HAP-1 (cell line): ENCODE measurements at regions not wholly inside any gene's neighbourhood (a gene's known extent, or its start where the extent isn't known, plus 50 kb on each side); places are given as distances from the start of the nearest gene placed in this dataset.

Experiments used
- DNase-seq, 2 experiments: peaks; one replicate each; pipeline ENCODE4 v3.0.0-alpha.2; 2016 to 2020; ENCODE audit warnings: low spot score in 2 of 2
- H3K27me3 ChIP-seq: fragments of 250-450 bp; sonication (Bioruptor Pico); 2 replicates; pipeline ENCODE4 v1.5.1; 2020; ENCODE audit warnings: low read depth, mild to moderate bottlenecking, moderate library complexity
- H3K36me3 ChIP-seq: fragments of 250-450 bp; sonication (Bioruptor Pico); replicated peaks from 2 replicates; pipeline ENCODE4 v1.5.1; 2020; ENCODE audit warnings: mild to moderate bottlenecking
- H3K4me1 ChIP-seq: fragments of 250-450 bp; sonication (Bioruptor Pico); 2 replicates; pipeline ENCODE4 v1.5.1; 2020; ENCODE audit warnings: mild to moderate bottlenecking
- H3K4me3 ChIP-seq: fragments of 250-450 bp; sonication (Bioruptor Pico); 2 replicates; pipeline ENCODE4 v1.5.1; 2020; ENCODE audit warnings: mild to moderate bottlenecking, moderate library complexity
- H3K9me3 ChIP-seq: fragments of 250-450 bp; sonication (Bioruptor Pico); 2 replicates; pipeline ENCODE4 v1.5.1; 2020; ENCODE audit warnings: mild to moderate bottlenecking, moderate library complexity
- in situ Hi-C: fragments of 300-500 bp; cut with MboI; formaldehyde crosslinking; loops from 3 replicates; pipeline ENCODE4 v1.14.3; 2020; ENCODE audit warnings: low sequenced_read_pairs, inconsistent platforms, mixed read lengths

GRCh38 chrX:93322110-93322509 is 351.3 kb downstream of the NAP1L3 start:
- in situ Hi-C loops: no loop called here
- no peak overlapping the region for H3K4me3 ChIP-seq

GRCh38 chrX:93319609-93320008 is 353.8 kb downstream of the NAP1L3 start:
- no peaks in the 10 kb centered on the region for H3K9me3 ChIP-seq
- H3K4me1 ChIP-seq: no peaks in the 10 kb centered on the region
- H3K36me3 ChIP-seq: no peaks in the 10 kb centered on the region
- no peak overlapping the region for H3K4me3 ChIP-seq
- no peak for DNase-seq
- H3K27me3 ChIP-seq: no peaks in the 10 kb centered on the region
- in situ Hi-C loops: no loop called here

More at GRCh38 chrX:93322110-93322509, 351.3 kb downstream of the NAP1L3 start:
- Histone ChIP-seq H3K36me3 (no peaks in the 10 kb centered on the region), H3K4me1 (no peaks in the 10 kb centered on the region), H3K9me3 (no peaks in the 10 kb centered on the region), H3K27me3 (no peaks in the 10 kb centered on the region)
- no peak for DNase-seq
